C4-2B (cell line): ENCODE measurements at regions not wholly inside any gene's neighbourhood (a gene's known extent, or its start where the extent isn't known, plus 50 kb on each side); places are given as distances from the start of the nearest gene placed in this dataset.

Experiments
- ZFX ChIP-seq: fragments of 450-650 bp; IDR thresholded peaks from 2 replicates; pipeline ENCODE4 v1.6.1; 2017
- TF ChIP-seq, protein P1 (sequence below): fragments of 450-650 bp; conservative IDR thresholded peaks from 2 replicates; pipeline ENCODE4 v1.5.1; 2017; ENCODE audit warnings: mild to moderate bottlenecking

DNA sequence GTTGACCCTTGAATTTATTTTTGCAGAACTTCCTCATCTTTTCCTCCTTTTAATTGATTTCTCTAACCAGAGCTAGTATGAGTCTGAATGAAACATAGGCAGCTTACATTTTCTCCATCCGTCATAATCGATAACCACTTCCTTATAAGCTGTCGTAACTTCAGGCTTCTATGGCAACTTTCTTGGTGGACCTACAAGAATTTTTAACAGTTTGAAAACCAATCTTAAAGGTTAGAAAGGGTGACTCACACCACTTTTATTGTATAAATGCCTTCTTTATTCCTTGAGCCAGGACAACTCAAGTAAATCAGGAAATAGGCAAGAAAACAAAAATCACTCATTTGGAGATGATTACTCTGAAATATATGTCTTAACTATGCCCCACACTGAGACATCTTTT lies 105.7 kb upstream of the KL start:
- TF ChIP-seq, protein P1, sequence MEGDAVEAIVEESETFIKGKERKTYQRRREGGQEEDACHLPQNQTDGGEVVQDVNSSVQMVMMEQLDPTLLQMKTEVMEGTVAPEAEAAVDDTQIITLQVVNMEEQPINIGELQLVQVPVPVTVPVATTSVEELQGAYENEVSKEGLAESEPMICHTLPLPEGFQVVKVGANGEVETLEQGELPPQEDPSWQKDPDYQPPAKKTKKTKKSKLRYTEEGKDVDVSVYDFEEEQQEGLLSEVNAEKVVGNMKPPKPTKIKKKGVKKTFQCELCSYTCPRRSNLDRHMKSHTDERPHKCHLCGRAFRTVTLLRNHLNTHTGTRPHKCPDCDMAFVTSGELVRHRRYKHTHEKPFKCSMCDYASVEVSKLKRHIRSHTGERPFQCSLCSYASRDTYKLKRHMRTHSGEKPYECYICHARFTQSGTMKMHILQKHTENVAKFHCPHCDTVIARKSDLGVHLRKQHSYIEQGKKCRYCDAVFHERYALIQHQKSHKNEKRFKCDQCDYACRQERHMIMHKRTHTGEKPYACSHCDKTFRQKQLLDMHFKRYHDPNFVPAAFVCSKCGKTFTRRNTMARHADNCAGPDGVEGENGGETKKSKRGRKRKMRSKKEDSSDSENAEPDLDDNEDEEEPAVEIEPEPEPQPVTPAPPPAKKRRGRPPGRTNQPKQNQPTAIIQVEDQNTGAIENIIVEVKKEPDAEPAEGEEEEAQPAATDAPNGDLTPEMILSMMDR = no peak
- no peak for TF ChIP-seq ZFX
